GM11168 (cell line): ENCODE measurements at regions not wholly inside any gene's neighbourhood (a gene's known extent, or its start where the extent isn't known, plus 50 kb on each side); places are given as distances from the start of the nearest gene placed in this dataset.

ENCODE experiments used
- in situ Hi-C: fragments of 300-500 bp; cut with MboI; formaldehyde crosslinking; loops from one replicate; pipeline ENCODE4 v1.12.0; 2022; ENCODE audit warnings: low sequenced_read_pairs; ENCODE audit not compliant: unreplicated experiment

DNA sequence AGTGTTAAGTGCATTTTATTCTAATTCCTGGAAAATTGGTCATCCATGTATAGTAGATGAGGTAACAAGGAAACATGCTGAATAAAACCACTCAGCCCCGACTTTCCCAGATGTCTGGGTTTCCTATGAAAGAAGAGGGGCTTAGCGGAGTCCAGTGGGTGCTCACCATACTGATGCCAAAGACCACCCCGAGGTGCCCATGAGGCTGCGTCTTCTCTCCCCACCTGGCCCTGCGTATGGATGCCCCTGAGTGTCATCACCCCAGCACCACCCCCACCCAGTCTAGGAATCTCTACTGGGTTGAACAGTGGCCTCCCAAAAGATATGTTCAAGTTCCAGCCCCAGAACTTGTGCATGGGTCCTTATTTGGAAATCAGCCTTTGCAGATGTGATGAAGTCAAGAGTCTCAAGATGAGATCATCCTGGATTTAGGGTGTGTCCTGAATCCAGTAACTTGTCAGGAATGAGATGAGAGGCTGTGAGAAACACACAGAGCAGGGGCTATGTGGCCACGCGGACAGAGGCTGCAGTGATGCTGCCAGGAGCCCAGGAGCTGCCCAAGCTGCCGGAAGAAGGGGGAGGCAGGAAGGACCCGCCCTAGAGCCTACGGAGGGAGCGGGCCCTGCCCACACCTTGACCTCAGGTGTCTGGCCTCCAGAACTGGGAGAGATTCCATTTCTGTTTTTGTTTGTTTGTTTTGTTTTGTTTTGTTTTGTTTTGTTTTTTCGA lies 124.6 kb upstream of the CDH4 start:
- in situ Hi-C loops = no loop called here

DNA sequence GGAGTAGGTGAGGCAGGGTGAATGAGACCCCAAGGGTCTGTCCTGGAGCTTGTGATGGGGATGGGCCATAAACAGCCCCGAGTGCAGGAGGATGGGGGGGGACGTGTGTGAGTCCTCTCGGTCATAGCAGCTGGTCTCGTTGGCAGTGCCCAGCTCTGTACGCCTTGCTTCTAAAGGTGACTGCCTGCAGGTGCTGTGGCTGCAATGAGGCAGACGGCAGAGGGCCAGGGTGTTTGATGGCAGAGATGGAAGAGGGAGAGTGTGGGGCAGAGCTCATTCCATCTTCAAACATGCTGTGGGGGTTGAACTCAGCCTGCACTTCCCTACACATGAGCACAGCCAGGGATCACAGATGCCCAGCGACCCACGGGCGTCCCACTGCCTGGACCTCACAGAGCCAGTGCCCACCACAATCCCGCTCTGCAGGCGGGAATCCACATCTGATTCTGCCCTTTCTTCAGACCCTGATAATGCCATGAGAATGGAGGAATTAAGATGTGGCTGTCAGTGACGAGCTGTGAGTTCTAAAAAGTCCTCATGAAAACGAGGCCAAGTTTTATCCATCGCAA lies 123.3 kb upstream of the CDH4 start:
- in situ Hi-C loops = no loop called here

DNA sequence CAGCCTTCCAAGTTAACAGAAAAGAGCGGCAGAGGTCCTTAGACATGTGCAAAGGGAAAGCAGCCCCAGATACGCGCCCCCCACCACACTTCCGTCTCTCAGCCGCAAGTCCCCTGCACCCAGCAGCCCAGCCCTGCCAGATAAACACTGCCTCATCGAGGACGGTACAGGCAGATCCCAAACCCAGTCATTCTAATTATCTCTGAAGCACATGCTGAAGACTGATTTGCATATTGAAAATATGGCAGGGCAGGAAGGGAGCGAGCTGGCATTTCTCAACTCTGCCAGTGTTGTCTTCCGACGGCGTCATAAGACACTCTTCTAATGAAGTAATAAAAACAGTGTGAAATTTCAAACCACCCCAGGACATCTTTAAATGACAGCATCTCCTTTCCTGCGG lies 122.8 kb upstream of the CDH4 start:
- in situ Hi-C loops = no loop called here

DNA sequence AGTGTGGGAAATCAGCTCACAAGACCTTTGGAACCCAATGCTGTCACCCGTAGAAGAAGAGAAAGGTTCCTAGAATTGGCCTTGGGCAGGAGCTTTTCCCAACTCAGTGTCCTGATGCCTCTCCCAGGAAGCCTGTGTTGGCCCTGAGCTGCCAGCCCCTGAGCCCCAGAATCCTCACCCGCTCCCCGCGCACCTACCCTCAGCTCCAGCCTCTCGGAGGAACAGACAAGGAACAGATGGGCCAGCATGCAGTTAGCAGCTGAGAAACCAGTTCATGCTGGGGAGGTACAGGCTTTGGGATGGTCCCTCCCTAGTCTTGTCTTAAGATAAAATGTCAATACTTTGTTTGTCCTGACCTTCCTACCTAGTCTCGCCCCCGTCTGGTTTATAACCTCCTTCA lies 121.9 kb upstream of the CDH4 start:
- in situ Hi-C loops = no loop called here

DNA sequence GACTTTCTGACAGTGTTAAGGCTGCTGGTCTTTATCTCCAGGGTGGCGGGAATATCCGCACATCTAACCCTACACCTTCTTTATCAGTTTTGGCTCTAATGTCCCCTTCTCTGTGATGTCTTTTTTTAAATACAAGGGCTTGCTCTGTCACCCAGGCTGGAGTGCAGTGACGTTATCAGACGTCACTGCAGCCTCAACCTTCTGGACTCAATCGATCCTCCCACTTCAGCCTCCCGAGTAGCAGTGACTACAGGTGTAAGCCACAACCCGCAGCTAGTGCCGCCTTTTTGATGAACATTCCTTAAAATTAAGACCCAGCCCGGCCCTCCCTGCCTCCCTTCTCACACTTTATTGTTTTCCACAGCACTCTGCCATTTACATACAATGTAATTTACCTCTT lies 120.1 kb upstream of the CDH4 start:
- in situ Hi-C loops = no loop called here

DNA sequence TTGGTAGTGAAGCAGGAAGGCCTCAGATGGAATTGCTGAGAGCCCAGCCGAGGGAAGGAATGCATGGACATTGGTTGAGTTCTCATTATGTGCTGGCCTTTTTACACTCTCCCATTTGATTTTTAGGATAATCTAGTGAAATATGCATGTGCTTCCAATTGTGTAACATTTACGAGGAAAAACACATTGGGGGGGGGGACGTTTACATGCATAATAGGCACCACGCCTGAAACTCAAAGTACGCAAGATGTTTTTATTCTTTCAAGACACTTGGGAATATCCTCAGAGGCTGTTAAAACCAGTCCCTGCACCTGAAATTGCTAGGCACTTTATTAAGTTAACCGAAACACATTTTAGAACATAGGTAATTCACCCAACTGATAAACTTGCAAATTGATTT lies 118.5 kb upstream of the CDH4 start:
- in situ Hi-C loops = no loop called here

DNA sequence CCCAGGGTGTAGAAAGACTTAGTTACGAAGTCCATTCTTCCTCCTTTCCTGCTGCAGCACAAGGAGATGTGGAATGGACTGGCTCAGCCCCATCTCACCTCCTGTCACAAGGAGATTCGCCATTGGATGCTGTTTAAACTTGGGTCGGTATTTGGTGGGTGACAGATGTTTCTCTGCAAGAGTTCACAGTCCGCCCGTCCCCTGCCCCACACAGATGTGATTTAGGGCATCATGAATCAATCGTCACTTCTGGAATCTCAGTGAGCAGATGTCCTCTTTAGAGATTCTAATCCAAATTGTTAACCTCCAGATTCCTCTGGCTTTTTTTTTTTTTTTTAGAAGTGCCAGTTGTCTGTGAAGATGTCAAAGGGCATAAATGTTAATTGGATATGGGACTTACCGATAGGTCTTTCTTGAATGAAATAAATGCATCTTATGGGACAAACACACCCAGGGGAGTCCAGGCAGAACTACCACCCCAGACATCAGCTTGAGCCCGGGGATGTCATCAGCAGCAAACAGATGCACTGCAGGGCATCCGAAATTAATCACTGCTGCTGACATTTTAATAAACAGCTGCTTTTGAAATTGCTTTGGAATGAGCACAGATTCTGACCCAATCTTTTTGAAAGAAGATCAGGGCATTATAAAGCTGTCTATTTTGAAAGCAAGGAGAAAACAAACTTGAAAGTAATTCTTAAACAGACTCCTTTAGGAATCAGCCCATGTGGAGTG lies 117.6 kb upstream of the CDH4 start:
- in situ Hi-C loops = no loop called here

DNA sequence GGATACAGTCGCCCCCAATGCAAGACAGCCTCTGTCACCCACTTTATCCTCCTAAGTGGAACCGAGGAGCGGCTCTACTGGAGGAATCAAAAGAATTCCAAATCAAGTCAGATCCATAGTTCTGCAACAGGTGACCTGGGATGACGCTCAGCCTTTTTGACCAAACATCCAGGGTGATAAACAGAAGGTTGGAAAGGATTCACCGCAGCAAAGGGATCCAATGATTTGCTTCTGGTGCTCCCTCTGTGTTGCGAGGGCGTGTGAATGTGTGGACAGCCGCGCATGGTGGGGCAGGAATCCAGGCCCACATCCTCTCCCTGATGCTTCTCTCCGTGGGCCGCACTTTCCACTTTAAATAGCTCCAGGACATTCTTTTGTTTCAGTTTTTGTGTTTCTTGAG lies 116.8 kb upstream of the CDH4 start:
- in situ Hi-C loops = no loop called here

DNA sequence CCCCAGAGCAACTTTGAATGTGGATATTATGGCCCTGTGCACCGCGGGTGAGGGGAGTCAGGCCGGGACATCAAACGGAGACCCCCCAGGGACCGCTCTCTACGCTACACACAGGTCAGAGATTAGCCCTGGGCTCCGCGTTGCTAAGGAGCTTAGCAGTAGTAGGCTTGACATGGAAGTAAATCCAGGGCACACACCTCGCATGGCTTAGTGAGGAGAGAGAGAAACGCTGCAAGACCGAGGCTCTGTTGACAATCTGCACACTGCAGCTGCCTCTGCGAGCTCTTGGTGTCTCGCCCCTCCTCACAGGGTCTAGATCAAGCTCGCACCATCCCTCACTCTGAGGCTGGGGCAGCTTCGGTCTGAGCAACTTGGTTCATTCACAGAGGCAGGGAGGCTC lies 116.1 kb upstream of the CDH4 start:
- in situ Hi-C loops = no loop called here

DNA sequence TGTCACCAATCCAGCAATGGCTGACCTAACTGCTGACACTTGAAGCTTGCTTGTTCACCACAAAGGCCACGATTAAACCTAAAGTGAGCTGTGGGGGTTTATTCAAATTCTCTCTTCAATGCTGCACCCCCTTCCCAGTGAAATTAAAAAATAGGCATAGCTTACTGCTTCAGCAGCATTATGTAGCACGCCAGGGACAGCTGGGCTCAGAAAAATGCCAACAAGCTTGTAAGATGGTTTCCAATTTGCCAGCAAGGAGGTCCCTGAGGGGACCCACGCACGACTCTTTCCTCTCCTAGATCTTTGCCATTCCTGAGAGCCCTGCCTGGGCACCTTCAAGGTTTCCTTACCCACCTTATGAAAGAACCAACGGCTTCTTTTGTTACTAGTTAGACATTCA lies 113.5 kb upstream of the CDH4 start:
- in situ Hi-C loops = no loop called here

DNA sequence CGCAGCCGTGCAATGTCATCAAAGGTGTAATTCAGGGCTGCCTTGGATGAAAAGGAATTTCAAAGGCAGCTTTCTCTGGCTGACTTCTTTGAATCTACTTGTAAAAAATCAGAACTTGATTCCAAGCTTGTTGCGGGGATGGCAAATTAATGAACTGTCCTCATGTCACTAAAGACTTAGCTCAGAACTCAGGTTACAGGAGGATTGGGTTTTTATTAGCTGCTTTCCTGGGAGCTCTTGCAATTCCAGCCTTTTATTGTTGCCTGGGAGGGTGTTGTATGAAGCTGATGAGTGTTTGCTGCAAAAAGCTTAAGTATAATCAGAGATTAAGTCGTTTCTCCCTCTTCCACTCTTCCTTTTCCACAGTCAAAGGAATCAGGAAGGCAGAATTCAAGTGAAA lies 113.0 kb upstream of the CDH4 start:
- in situ Hi-C loops = no loop called here

DNA sequence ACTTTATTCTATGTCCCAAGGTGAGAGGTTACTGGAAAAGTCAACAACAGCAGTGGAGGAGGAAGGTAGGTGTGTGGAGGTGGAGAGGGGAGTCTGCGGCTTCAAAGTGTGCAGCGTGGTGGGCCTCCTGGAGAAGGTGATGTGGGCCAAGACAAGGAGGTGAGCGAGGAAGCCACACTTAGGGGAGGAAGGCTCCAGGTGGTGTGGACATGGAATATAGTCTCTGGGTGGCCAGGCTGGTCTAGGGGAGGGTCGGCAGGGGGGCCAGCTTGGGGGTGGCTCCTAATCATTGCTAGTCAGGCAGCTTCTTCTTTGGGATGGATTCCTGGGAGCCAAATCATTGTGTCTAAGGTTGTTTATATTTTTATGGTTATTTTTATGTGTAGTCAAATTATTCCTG lies 111.5 kb upstream of the CDH4 start:
- in situ Hi-C loops = no loop called here

DNA sequence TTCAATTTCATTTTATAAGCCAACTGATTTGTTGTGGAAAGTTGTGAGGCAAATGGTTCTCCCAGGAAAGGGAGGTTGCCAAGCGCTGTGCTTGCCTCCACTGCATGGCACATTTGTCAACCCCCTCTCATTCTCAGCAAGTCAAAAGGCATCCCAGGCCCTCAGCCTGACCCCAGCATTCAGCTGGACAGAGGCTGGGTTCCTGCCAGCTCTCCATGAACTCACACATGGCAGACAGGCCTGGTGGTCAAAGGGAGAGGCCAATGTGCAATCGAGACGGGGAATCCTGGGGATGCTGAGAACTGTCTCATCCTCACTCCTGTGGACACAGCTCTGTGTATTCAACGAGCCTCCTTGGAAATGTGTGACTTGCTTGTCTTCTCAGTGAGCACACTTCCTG lies 106.0 kb upstream of the CDH4 start:
- in situ Hi-C loops = no loop called here

DNA sequence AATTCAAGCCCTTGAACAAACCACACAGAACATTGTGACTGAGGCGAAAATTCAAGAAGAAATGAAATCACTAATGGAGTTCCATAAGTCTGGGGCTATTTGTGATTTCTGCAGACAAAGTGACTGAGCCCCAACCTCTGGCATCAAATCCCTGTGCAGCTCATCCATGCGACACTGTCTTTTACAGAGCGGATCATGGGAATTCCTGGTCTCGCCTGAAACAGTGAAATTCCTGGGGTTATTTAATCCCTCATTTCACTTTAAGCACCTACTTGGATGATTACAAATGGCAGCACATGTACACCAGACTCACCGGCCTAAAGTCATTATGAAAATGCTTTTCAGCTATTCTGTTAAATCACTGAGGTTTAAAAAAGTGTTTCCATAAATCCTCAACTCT lies 102.4 kb upstream of the CDH4 start:
- in situ Hi-C loops = no loop called here

DNA sequence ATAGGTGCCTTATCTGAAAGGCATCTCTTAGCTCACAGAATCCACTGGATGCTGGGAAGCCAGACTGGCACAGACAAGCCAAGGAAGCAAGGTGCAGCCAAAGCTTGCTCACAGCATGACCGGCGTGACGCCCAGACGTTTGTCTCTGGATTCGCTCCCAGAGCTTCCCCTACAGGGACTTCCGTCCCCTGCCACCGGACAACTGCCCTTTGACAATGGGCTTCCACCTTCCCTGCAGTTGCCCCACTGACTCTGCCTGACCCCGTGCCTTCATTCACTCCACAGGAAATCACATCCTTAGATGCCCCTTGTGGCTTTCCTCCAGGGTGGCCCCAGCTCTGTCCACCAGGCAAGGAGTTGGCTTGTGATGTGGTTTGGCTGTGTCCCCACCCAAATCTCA lies 94.8 kb upstream of the CDH4 start:
- in situ Hi-C loops = no loop called here

DNA sequence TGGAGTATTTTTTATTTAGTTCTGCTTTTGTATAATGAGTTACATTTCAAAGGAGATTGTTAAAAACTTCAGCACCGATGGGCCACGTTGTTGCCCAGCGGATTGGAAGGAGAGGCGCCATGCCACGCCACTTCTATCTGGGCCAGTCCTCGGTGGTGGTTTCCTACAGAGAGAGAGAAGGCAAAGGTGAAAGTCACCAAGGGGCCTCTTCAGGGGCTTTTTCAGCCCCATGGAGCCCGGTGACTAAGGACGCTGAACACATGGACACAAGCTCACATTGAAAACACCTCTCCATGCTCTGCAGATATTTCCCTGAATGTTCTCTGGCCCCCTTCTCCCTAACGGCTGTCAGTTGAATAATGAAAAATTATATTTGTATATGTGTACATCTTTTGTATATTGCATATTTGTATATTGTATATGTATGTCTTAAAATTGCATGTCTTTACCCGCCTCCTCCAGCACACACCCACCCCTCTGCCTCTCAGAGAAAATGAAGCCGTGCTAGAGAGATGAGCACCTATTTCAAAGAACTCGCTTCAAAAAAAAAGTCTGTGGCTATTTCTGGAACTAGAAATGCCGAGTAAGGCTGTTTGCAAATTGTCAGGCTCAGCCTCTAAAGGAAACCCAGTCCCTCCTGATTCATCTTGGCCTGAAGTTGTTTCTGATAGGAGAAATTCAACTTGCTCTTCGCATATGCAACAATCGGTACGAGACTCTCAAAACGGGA lies 91.9 kb upstream of the CDH4 start:
- in situ Hi-C loops = no loop called here

DNA sequence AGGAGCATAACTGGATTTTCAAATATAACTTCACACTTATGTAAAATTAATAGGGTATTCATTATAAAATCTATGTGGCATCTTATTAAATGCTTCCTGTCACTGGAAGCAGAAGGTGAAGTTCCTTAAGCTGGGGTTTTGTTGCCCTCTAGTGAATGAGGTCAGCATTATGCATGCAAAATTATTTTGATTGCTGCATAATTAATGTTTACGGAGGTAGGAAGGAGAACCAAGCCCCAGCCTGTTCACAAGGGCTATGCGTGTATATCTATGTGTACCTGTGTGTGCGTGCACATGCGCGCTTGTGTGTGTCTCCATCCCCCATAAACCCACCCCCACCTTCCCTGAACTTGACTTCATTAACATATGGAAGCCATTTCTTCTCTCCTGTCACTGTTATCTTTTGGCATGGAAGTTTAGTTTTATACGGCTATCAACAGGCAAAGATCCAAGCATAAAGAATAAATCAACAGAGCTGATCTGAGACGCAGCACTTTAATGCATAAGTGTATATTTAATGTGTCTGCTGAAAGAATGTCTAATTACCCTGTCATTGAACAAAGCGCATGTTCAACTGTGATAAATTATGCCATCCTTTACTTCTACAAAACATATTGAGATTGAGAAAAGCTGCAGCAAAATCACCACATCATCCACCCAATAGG lies 90.2 kb upstream of the CDH4 start:
- in situ Hi-C loops = no loop called here

DNA sequence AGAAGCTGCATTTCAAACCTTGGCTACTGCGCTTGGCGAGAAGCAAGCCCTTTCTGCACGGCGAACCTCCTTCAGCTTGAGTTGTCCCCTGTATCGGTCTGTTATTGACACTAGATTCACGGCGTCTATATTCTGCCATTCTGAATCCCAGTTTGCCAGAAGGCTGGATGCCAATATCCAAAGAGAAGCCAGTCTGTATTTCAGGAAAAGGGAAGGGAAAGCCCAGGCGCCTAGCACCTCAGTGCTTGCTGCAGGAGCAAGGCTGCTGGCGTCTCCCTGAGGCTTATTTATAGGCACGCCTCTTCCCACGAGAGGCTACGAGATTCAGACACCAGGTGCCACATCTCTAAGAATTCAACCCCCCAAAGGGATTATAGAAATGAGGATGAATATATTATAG lies 89.6 kb upstream of the CDH4 start:
- in situ Hi-C loops = no loop called here

DNA sequence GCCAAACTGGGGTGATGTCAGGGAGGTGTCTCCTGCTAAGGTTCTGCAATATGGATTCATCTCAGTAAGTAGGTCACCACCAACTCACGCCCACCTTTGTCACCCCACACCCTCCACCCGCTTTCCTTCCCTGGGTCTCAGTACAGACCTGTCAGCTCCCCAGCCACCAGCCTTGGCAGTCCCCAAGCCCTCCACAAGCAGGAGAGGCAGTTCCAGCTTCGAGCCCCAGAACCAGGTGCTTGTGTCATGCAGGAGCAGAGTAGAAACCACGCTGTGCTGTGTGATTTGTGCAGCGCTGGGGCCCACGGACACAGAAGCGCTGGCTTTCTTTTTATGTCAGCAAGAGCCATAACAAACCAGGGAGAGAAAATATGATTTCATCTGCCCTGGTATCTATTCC lies 89.0 kb upstream of the CDH4 start:
- in situ Hi-C loops = no loop called here

DNA sequence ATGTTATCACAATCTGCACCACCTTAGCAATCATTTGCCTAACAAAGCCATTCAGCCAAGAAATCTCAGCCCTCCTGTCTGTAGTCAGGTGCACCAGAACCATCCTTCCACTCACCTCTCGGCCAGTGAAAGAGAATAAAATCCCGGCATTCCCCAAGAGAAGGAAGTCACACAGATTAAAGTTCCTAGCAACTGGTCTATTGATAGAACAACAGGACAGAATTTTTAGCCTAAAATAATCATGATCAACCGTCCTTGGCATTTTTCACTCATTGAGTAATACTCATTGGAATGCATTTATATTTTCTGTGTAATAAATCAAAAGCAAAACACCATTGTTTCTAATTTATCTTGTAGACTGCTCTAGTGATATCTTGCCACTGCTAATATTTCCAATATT lies 85.7 kb upstream of the CDH4 start:
- in situ Hi-C loops = no loop called here

DNA sequence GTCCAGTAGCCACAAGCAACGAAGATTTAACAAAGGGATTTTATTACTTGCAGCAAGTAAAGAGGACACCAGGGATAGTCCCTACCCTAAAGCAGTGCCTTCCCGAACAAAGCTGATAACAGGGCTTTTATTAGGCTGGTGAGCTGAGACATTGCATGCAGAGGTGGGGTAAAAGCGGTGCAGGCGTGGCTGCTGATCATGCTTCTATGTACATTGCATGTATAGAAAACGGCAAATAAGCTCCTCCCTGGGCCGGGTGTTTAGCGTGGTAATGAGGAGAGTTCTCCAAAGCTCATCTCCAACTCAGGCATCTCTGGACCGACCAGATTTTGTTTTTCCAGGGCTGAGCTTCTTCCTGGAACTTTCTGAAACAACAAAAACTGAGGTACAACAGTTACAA lies 83.5 kb upstream of the CDH4 start:
- in situ Hi-C loops = no loop called here
